ENCODE measurements at regions not wholly inside any gene's neighbourhood (a gene's known extent, or its start where the extent isn't known, plus 50 kb on each side); places are given as distances from the start of the nearest gene placed in this dataset.

DNA sequence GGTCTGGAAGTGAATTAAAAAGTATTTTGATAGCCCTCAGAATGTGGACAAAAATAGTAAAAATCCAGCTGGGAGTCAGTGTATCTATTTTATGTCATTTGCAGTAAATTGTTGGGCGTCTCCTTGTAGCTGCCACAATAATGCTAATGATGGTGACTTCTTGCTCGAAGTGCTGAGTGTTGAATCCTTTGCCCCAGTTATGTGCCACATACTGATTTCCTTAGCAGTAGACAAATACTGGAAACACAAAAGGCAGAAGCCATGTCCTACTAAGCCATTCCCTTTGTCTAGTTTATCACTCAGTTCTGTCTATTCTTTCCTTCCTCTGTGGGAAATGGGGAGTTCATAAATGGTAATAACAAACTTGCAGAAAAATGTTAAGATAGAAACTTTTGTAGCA is 70.7 kb upstream of the CXADR start:
- no peak for DNase-seq
- peaks cover under 1 to 10% of the 10 kb centered on the region in 2 donors for H3K4me1 ChIP-seq
- H3K4me3 ChIP-seq (replicated peaks in 1 of 3): no peak overlapping the region
- H3K9me3 ChIP-seq: no peaks in the 10 kb centered on the region
- H3K27me3 ChIP-seq: no peaks in the 10 kb centered on the region
- 65 to 84% methylated on average over 2 of the region's 2 CpGs for WGBS, 2 donors
- TF ChIP-seq POLR2A (IDR thresholded peaks at IDR 0.05): no peak
- TF ChIP-seq CTCF (IDR thresholded peaks at IDR 0.05): no peak
- H3K36me3 ChIP-seq: no peaks in the 10 kb centered on the region
- intact Hi-C loops (cut with DNase I): no loop called here
- H3K27ac ChIP-seq: no peak overlapping the region

- 78 to 84% methylated on average over 5 of the region's 5 CpGs for WGBS, 2 donors
- no peaks in the 10 kb centered on the region for H3K9me3 ChIP-seq
- H3K27ac ChIP-seq: no peak overlapping the region
- H3K27me3 ChIP-seq: no peaks in the 10 kb centered on the region
- no peak for DNase-seq
- no peak overlapping the region for H3K4me3 ChIP-seq (replicated peaks in 1 of 3)
- H3K4me1 ChIP-seq: peaks cover 0 to 4% of the 10 kb centered on the region in 2 donors
- intact Hi-C loops (cut with DNase I): no loop called here
- TF ChIP-seq POLR2A (IDR thresholded peaks at IDR 0.05) (no peak), CTCF (IDR thresholded peaks at IDR 0.05) (no peak)
- no peaks in the 10 kb centered on the region for H3K36me3 ChIP-seq
Measured at GRCh38 chr21:17444828-17445227, 68.0 kb upstream of the CXADR start.

DNA sequence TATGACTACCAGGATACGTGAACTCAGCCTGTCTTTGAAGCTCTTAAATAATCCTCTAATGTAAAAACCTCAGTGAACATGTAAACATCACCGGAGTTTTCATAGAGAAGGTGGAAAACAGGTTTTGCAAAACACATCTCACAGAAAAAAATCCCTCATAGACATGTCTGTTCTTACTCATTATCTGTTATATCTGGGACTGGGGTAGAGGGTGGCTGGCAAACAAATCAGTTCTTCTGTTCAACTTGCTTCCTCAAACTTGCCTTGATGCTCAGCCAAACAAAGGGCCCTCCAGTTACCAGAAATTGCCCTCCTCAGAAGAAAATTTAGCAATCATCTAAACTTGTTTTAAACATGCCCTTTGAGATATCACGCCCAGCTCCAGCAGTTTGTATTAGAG is 66.1 kb upstream of the CXADR start:
- Histone ChIP-seq H3K9me3 (no peaks in the 10 kb centered on the region), H3K4me1 (no peaks in the 10 kb centered on the region), H3K36me3 (no peaks in the 10 kb centered on the region), H3K27me3 (no peaks in the 10 kb centered on the region), H3K4me3 (replicated peaks in 1 of 3) (no peak overlapping the region), H3K27ac (no peak overlapping the region)
- WGBS, 2 donors: 84 to 85% methylated on average over 3 of the region's 3 CpGs
- no peak for TF ChIP-seq CTCF (IDR thresholded peaks at IDR 0.05)
- TF ChIP-seq POLR2A (IDR thresholded peaks at IDR 0.05): no peak
- no peak for DNase-seq
- intact Hi-C loops (cut with DNase I): no loop called here

GRCh38 chr21:17449701-17450100 is 63.1 kb upstream of the CXADR start:
- no peak overlapping the region for H3K4me3 ChIP-seq (replicated peaks in 1 of 3)
- no peaks in the 10 kb centered on the region for H3K9me3 ChIP-seq
- no peaks in the 10 kb centered on the region for H3K27me3 ChIP-seq
- peaks cover 0 to 2% of the 10 kb centered on the region in 2 donors for H3K4me1 ChIP-seq
- no peak for TF ChIP-seq CTCF (IDR thresholded peaks at IDR 0.05)
- no peak for TF ChIP-seq POLR2A (IDR thresholded peaks at IDR 0.05)
- no peak for DNase-seq
- H3K27ac ChIP-seq: no peak overlapping the region
- intact Hi-C loops (cut with DNase I): no loop called here
- no peaks in the 10 kb centered on the region for H3K36me3 ChIP-seq

GRCh38 chr21:17451364-17451891 is 61.4 kb upstream of the CXADR start:
- 54 to 59% methylated on average over 4 of the region's 4 CpGs for WGBS, 2 donors
- Histone ChIP-seq H3K4me3 (replicated peaks in 1 of 3) (no peak overlapping the region), H3K36me3 (no peaks in the 10 kb centered on the region), H3K9me3 (no peaks in the 10 kb centered on the region), H3K27ac (no peak overlapping the region), H3K27me3 (no peaks in the 10 kb centered on the region), H3K4me1 (peaks cover 0 to 10% of the 10 kb centered on the region in 2 donors)
- DNase-seq: no peak
- no peak for TF ChIP-seq POLR2A (IDR thresholded peaks at IDR 0.05)
- no peak for TF ChIP-seq CTCF (IDR thresholded peaks at IDR 0.05)
- intact Hi-C loops (cut with DNase I): no loop called here
